ENCODE measurements at regions not wholly inside any gene's neighbourhood (a gene's known extent, or its start where the extent isn't known, plus 50 kb on each side); places are given as distances from the start of the nearest gene placed in this dataset.
"Not testable (repeated sequence)": the region's sequence is repeated elsewhere in the genome, so short reads cannot be mapped to it uniquely, and the experiment has no call there.

- intact Hi-C loops (cut with DNase I; ENCODE audit: low total_unique reads): no loop called here
- no peak for DNase-seq
Measured at GRCh38 chr2:181798022-181798421, 93.5 kb upstream of the ITPRID2 start.

DNA sequence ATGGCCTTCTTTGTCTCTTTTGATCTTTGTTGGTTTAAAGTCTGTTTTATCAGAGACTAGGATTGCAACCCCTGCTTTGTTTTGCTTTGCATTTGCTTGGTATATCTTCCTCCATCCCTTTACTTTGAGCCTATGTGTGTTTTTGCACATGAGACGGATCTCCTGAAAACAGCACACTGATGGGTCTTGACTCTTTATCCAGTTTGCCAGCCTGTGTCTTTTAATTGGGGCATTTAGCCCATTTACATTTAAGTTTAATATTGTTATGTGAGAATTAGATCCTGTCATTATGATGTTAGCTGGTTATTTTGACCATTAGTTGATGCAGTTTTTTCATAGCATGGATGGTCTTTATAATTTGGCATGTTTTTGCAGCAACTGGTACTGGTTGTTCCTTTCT lies 89.2 kb upstream of the ITPRID2 start:
- H3K27me3 ChIP-seq; DNase-seq; H3K4me3 ChIP-seq; H3K27ac ChIP-seq; H3K36me3 ChIP-seq; H3K9me3 ChIP-seq; intact Hi-C loops (cut with DNase I; ENCODE audit: low total_unique reads): not testable (repeated sequence)
- H3K4me1 ChIP-seq: peaks cover 0 to 38% (median 9%) of the 10 kb centered on the region in 4 donors

More at GRCh38 chr2:181798022-181798421, 93.5 kb upstream of the ITPRID2 start:
- no peak for TF ChIP-seq CTCF (IDR thresholded peaks at IDR 0.05)
- Histone ChIP-seq H3K36me3 (no peaks in the 10 kb centered on the region), H3K27me3 (no peaks in the 10 kb centered on the region), H3K9me3 (no peaks in the 10 kb centered on the region), H3K4me1 (no peaks in the 10 kb centered on the region), H3K4me3 (no peak overlapping the region), H3K27ac (no peak overlapping the region)

DNA sequence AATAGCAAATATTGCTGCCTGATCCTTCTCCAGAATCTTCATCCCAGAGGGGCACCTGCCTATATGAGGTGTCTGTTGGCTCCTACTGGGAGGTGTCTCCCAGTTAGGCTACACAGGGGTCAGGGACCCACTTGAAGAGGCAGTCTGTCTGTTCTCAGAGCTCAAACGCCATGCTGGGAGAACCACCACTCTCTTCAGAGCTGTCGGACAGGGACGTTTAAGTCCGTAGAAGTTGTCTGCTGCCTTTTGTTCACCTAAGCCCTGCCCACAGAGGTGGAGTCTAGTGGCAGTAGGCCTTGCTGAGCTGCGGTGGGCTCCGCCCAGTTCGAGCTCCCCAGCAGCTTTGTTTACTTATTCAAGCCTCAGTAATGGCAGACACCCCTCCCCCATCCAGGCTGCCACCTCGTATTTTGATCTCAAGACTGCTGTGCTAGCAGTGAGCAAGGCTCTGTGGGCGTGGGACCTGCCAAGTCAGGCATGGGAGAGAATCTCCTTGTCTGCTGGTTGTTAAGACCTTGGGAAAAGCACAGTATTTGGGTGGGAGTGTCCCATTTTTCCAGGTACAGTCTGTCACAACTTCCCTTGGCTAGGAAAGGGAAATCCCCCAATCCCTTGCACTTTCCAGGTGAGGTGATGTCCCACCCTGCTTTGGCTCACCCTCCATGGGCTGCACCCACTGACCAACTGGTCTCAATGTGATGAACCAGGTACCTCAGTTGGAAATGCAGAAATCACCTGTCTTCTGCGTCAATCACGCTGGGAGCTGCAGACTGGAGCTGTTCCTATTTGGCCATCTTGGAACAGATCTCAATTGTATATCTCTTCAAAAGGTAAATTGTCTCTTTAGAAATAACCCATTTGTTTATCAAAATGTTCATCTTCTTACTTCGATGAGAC lies 87.4 kb upstream of the ITPRID2 start:
- peaks cover 0 to 38% (median 9%) of the 10 kb centered on the region in 4 donors for H3K4me1 ChIP-seq
- DNase-seq, H3K36me3 ChIP-seq: not testable (repeated sequence)

DNA sequence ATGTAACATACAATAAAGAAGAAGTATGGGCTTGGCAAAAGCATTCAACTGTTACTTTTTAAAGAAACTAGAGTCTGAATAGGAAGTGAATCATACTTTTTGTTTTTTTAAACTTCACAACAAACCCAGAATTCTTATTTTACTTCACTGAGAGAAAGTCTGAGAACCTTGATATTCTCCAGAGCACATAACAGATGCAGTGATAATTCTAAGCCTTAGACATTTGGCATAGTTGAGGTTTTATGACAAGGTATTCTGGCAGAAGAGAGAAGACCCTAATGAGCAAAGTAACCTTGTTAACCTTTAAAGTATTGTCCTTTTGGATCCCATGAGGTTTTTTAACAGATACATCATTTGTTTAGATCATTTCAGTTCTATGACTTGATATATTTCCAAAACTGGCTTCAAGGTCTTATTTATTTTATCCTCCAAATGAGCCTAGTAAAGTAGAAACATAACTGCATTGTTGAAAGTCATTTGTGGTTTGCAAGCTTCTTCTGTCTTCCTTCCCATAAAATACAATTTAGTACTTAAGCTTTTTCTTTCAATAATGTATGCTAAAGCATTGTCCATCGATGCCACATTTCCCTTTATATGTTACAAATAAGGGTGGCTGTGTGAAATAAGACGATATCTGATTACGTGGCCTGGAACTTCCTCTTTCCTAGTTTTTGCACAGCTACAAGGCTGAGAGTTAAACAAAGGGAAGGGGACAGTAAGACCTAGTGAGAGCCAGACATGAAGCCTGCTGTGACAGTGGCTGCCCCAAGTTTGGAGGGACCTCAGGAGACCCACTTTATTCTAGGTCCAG lies 86.1 kb upstream of the ITPRID2 start:
- TF ChIP-seq CTCF (IDR thresholded peaks at IDR 0.05): no peak
- H3K9me3 ChIP-seq: no peaks in the 10 kb centered on the region
- H3K36me3 ChIP-seq: no peaks in the 10 kb centered on the region
- no peak for DNase-seq
- peaks cover 0 to 38% (median 9%) of the 10 kb centered on the region in 4 donors for H3K4me1 ChIP-seq
- intact Hi-C loops (cut with DNase I; ENCODE audit: low total_unique reads): no loop called here
- no peak overlapping the region for H3K4me3 ChIP-seq
- no peaks in the 10 kb centered on the region for H3K27me3 ChIP-seq
- peak overlapping the region; percentile 8 to 55 for H3K27ac ChIP-seq

More for the DNA sequence above, 87.4 kb upstream of the ITPRID2 start:
- H3K4me3 ChIP-seq; intact Hi-C loops (cut with DNase I; ENCODE audit: low total_unique reads); H3K27me3 ChIP-seq; H3K9me3 ChIP-seq: not testable (repeated sequence)
- peak overlapping the region in 1 of 2 donors; percentile 38 for H3K27ac ChIP-seq

- no peaks in the 10 kb centered on the region for H3K9me3 ChIP-seq
- DNase-seq: no peak
- peak overlapping the region; percentile 8 to 55 for H3K27ac ChIP-seq
- H3K27me3 ChIP-seq: no peaks in the 10 kb centered on the region
- H3K4me1 ChIP-seq: peaks cover 0 to 42% (median 10%) of the 10 kb centered on the region in 4 donors
- TF ChIP-seq CTCF (IDR thresholded peaks at IDR 0.05): no peak
- H3K4me3 ChIP-seq: no peak overlapping the region
- intact Hi-C loops (cut with DNase I; ENCODE audit: low total_unique reads): no loop called here
- H3K36me3 ChIP-seq: no peaks in the 10 kb centered on the region
Measured at GRCh38 chr2:181806039-181806392, 85.5 kb upstream of the ITPRID2 start.

- intact Hi-C loops (cut with DNase I; ENCODE audit: low total_unique reads): no loop called here
- TF ChIP-seq CTCF (IDR thresholded peaks at IDR 0.05): no peak
Measured at GRCh38 chr2:181807526-181807925, 84.0 kb upstream of the ITPRID2 start.

More at GRCh38 chr2:181807526-181807925, 84.0 kb upstream of the ITPRID2 start:
- Histone ChIP-seq H3K36me3 (no peaks in the 10 kb centered on the region), H3K4me1 (peaks cover 0 to 42% (median 12%) of the 10 kb centered on the region in 4 donors), H3K4me3 (no peak overlapping the region), H3K27me3 (no peaks in the 10 kb centered on the region), H3K9me3 (no peaks in the 10 kb centered on the region), H3K27ac (no peak overlapping the region)
- DNase-seq: no peak

Measured in tibial artery (tissue), 4 donors.